ENCODE measurements at regions not wholly inside any gene's neighbourhood (a gene's known extent, or its start where the extent isn't known, plus 50 kb on each side); places are given as distances from the start of the nearest gene placed in this dataset.

DNA sequence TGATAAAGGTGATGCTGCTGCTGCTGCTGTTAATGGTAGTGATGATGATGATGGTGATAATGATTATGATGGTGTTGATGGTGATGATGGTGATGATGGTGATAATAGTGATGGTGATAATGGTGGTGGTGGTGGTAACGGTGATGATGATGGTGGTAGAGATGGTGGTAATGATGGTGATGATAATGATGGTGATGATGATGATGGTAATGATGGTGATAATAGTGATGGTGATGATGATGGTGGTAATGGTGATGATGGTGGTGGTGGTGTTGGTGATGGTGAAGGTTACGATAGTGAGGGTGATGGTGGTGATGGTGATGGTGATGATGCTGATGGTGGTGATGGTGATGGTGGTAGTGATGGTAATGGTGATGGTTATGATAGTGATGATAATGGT lies 132.3 kb downstream of the TFAP2C start:
- intact Hi-C loops (cut with DNase I) = no loop called here
- Histone ChIP-seq H3K27ac (replicated peaks in 1 of 4) (no peak overlapping the region), H3K4me1 (no peaks in the 10 kb centered on the region), H3K4me3 (no peak overlapping the region), H3K9me3 (no peaks in the 10 kb centered on the region), H3K36me3 (no peaks in the 10 kb centered on the region), H3K27me3 (no peaks in the 10 kb centered on the region)
- WGBS = 91% methylated on average over 2 of the region's 2 CpGs
- TF ChIP-seq POLR2AphosphoS5 (IDR thresholded peaks at IDR 0.05) (no peak), POLR2A (IDR thresholded peaks at IDR 0.05; ENCODE audit: low read depth) (no peak), EP300 (IDR thresholded peaks at IDR 0.05) (no peak)
- TF ChIP-seq, protein P1, sequence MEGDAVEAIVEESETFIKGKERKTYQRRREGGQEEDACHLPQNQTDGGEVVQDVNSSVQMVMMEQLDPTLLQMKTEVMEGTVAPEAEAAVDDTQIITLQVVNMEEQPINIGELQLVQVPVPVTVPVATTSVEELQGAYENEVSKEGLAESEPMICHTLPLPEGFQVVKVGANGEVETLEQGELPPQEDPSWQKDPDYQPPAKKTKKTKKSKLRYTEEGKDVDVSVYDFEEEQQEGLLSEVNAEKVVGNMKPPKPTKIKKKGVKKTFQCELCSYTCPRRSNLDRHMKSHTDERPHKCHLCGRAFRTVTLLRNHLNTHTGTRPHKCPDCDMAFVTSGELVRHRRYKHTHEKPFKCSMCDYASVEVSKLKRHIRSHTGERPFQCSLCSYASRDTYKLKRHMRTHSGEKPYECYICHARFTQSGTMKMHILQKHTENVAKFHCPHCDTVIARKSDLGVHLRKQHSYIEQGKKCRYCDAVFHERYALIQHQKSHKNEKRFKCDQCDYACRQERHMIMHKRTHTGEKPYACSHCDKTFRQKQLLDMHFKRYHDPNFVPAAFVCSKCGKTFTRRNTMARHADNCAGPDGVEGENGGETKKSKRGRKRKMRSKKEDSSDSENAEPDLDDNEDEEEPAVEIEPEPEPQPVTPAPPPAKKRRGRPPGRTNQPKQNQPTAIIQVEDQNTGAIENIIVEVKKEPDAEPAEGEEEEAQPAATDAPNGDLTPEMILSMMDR (IDR thresholded peaks at IDR 0.05) = no peak
- DNase-seq (ENCODE audit: extremely low spot score) = no peak

DNA sequence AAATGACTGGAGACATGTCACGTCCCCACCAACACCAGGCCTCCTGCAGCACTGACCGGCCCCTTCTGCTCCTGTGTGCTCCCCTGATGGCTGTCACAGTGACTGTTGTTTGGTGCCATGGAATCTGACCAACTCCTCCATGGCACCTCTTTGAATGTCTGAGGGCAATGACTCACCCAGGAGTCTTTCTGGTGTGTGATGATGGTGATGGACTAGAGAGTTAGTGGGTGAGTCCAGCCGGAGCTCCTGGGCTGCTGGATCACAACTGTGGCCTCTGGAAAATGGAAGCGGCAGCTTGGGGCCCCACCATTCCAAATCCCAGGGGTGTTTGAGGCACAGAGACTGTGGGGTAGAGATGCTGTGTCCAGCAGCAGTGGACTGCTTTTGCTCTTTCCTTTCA lies 133.3 kb downstream of the TFAP2C start:
- no peak for DNase-seq (ENCODE audit: extremely low spot score)
- H3K4me3 ChIP-seq = no peak overlapping the region
- 78% methylated on average over 4 of the region's 4 CpGs for WGBS
- no peaks in the 10 kb centered on the region for H3K9me3 ChIP-seq
- H3K27me3 ChIP-seq = peaks cover 0 to 6% (median 0%) of the 10 kb centered on the region in 4 donors
- TF ChIP-seq, protein P1 (IDR thresholded peaks at IDR 0.05) = no peak
- TF ChIP-seq POLR2AphosphoS5 (IDR thresholded peaks at IDR 0.05) = no peak
- TF ChIP-seq POLR2A (IDR thresholded peaks at IDR 0.05; ENCODE audit: low read depth) = no peak
- no peak for TF ChIP-seq EP300 (IDR thresholded peaks at IDR 0.05)
- intact Hi-C loops (cut with DNase I) = no loop called here
- H3K4me1 ChIP-seq = no peaks in the 10 kb centered on the region
- no peak overlapping the region for H3K27ac ChIP-seq (replicated peaks in 1 of 4)
- H3K36me3 ChIP-seq = no peaks in the 10 kb centered on the region

DNA sequence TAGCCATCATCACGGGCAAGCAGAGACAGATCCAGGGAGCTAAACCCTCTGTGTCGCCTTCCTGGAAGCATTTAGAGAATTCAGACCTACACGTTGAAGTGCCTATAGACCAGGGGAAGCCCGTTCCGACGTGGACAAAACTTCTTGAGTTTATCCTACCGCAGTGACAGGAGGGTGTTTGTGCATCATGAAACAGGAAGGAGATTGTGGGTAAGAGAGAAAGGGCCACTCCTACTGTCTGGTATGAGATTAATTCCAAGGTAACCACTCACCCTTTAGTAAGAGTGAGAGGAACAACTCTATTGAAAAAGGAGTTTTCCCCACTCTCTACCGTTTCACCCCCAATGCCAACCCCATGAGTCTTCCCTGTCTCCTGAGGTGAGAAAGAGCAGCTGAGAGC lies 133.7 kb downstream of the TFAP2C start:
- H3K4me1 ChIP-seq = no peaks in the 10 kb centered on the region
- H3K9me3 ChIP-seq = no peaks in the 10 kb centered on the region
- H3K27ac ChIP-seq (replicated peaks in 1 of 4) = no peak overlapping the region
- peaks cover 0 to 6% (median 0%) of the 10 kb centered on the region in 4 donors for H3K27me3 ChIP-seq
- no peak overlapping the region for H3K4me3 ChIP-seq
- intact Hi-C loops (cut with DNase I) = no loop called here
- no peak for DNase-seq (ENCODE audit: extremely low spot score)
- H3K36me3 ChIP-seq = no peaks in the 10 kb centered on the region
- WGBS = 94% methylated on average over 8 of the region's 8 CpGs
- TF ChIP-seq POLR2AphosphoS5 (IDR thresholded peaks at IDR 0.05) (no peak), POLR2A (IDR thresholded peaks at IDR 0.05; ENCODE audit: low read depth) (no peak), EP300 (IDR thresholded peaks at IDR 0.05) (no peak)
- TF ChIP-seq, protein P1 (IDR thresholded peaks at IDR 0.05) = no peak

DNA sequence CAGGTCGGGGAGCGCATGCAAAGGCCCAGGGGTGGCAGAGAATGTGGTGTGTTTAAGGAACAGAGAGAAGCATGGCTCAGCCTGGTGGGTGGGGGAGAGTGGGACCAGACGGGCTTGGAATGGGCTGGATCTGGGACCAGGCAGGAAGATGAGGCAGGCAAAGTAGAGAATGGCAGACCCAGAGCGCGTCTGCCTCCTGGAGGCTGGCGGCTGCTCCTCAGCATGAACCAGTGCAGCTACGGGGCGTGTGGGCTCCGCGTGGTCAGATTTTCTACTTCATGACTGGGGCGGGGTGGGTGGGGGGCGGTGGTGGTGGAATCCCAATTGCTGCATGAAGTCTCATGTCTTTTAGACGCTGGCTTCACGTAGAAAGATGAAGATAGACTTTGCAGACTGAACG lies 135.6 kb downstream of the TFAP2C start:
- no peaks in the 10 kb centered on the region for H3K36me3 ChIP-seq
- 88% methylated on average over 15 of the region's 15 CpGs for WGBS
- TF ChIP-seq POLR2AphosphoS5 (IDR thresholded peaks at IDR 0.05) = no peak
- TF ChIP-seq POLR2A (IDR thresholded peaks at IDR 0.05; ENCODE audit: low read depth) = no peak
- TF ChIP-seq, protein P1 (IDR thresholded peaks at IDR 0.05) = no peak
- TF ChIP-seq EP300 (IDR thresholded peaks at IDR 0.05) = no peak
- H3K4me1 ChIP-seq = no peaks in the 10 kb centered on the region
- no peak for DNase-seq (ENCODE audit: extremely low spot score)
- no peak overlapping the region for H3K27ac ChIP-seq (replicated peaks in 1 of 4)
- intact Hi-C loops (cut with DNase I) = no loop called here
- H3K9me3 ChIP-seq = peaks cover 0 to 3% (median 0%) of the 10 kb centered on the region in 4 donors
- H3K27me3 ChIP-seq = peaks cover 0 to 9% (median 0%) of the 10 kb centered on the region in 4 donors
- no peak overlapping the region for H3K4me3 ChIP-seq

Measured in esophagus muscularis mucosa (tissue), 4 donors.